ENCODE measurements at regions not wholly inside any gene's neighbourhood (a gene's known extent, or its start where the extent isn't known, plus 50 kb on each side); places are given as distances from the start of the nearest gene placed in this dataset.

GRCh38 chr5:91443023-91443422 is 59.9 kb upstream of the ARRDC3 start:
- no peak for TF ChIP-seq USF1 (IDR thresholded peaks at IDR 0.05)
- no peak for TF ChIP-seq RAD21 (IDR thresholded peaks at IDR 0.05; ENCODE audit: low read depth)
- TF ChIP-seq EP300 (IDR thresholded peaks at IDR 0.05; ENCODE audit: borderline replicate concordance) = no peak
- no peak for TF ChIP-seq TAF1 (IDR thresholded peaks at IDR 0.05; ENCODE audit: low read depth)
- no peak for TF ChIP-seq NFIC (IDR thresholded peaks at IDR 0.05)
- no peak for TF ChIP-seq MAX (IDR thresholded peaks at IDR 0.05)
- no peak for TF ChIP-seq EGR1 (IDR thresholded peaks at IDR 0.05)
- TF ChIP-seq TCF12 (IDR thresholded peaks at IDR 0.05; ENCODE audit: low read depth) = no peak
- no peak for TF ChIP-seq TEAD4 (IDR thresholded peaks at IDR 0.05)
- no peak for TF ChIP-seq CREB1 (IDR thresholded peaks at IDR 0.05; ENCODE audit: low read depth)
- no peak for TF ChIP-seq REST (IDR thresholded peaks at IDR 0.05; ENCODE audit: low read depth)
- no peak for TF ChIP-seq YY1 (IDR thresholded peaks at IDR 0.05; ENCODE audit: low read depth)
- TF ChIP-seq FOXM1 (IDR thresholded peaks at IDR 0.05; ENCODE audit: borderline replicate concordance, low read depth) = no peak
- TF ChIP-seq CEBPB (IDR thresholded peaks at IDR 0.05) = no peak
